ENCODE measurements at regions not wholly inside any gene's neighbourhood (a gene's known extent, or its start where the extent isn't known, plus 50 kb on each side); places are given as distances from the start of the nearest gene placed in this dataset.
"Not testable (repeated sequence)": the region's sequence is repeated elsewhere in the genome, so short reads cannot be mapped to it uniquely, and the experiment has no call there.

DNA sequence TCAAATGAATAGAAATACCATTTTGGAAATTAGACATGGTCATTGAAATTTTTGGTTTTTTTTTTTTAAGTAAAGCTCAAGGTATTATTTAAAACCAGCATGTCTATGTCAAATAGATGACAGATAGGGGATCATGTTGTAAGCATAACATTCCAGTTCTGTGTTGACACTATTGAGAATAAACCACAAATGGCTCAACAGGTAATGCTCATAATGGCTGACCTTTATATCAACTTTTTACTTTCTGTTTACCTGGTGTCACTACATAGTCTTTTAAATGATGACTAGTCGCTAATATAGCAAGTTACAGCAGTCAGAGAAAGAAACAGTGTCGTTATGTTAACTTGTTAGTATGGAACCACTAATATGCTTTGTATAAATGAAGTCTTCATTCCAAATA is 616.0 kb downstream of the GATA3 start:
- H3K27me3 ChIP-seq (ENCODE audit: insufficient read depth, insufficient read length) = no peaks in the 10 kb centered on the region
- no peaks in the 10 kb centered on the region for H3K4me1 ChIP-seq (ENCODE audit: insufficient read depth, insufficient read length)
- no peak for DNase-seq (ENCODE audit: low read depth, low spot score)
- H3K9me3 ChIP-seq (ENCODE audit: insufficient read depth, low read length) = peaks cover 5% of the 10 kb centered on the region; the same call in 1 of the 2 replicates
- no peak overlapping the region for H3K9ac ChIP-seq (ENCODE audit: insufficient read length, low read depth)
- no peak overlapping the region for H3K4me3 ChIP-seq (ENCODE audit: insufficient read length, low read depth)
- TF ChIP-seq SUZ12 (IDR thresholded peaks at IDR 0.05; ENCODE audit: extremely low read depth, insufficient read depth, insufficient read length) = no peak
- no peak for TF ChIP-seq ZNF274 (IDR thresholded peaks at IDR 0.05; ENCODE audit: low read depth, low read length)
- no peak for TF ChIP-seq YY1 (IDR thresholded peaks at IDR 0.05; ENCODE audit: insufficient read depth, insufficient read length)
- no peaks in the 10 kb centered on the region for H3K36me3 ChIP-seq (ENCODE audit: insufficient read depth, insufficient read length, low read length)

DNA sequence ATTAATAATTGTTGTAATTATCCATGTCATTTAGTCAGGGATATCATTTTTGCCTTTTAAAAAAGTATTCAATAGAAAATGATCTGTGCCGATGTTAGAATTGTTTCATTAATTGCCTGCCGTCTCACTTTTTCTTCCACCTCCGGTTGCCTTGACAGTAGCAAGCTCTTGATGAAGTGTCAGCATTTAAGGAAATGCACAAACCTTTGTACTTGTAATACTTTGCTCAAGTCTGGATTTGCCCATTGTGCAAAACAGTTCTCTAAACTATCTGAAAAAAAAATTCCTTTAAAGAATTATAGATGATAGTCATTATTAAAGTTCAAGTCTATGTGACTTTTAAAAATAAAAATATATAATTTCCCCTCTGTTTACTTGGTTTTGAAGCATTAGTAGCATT is 619.7 kb downstream of the GATA3 start:
- TF ChIP-seq ZNF274 (IDR thresholded peaks at IDR 0.05; ENCODE audit: low read depth, low read length) = no peak
- H3K4me3 ChIP-seq (ENCODE audit: insufficient read length, low read depth) = no peak overlapping the region
- no peaks in the 10 kb centered on the region for H3K4me1 ChIP-seq (ENCODE audit: insufficient read depth, insufficient read length)
- no peaks in the 10 kb centered on the region for H3K36me3 ChIP-seq (ENCODE audit: insufficient read depth, insufficient read length, low read length)
- peaks cover 5% of the 10 kb centered on the region; the same call in 1 of the 2 replicates for H3K9me3 ChIP-seq (ENCODE audit: insufficient read depth, low read length)
- no peaks in the 10 kb centered on the region for H3K27me3 ChIP-seq (ENCODE audit: insufficient read depth, insufficient read length)
- DNase-seq (ENCODE audit: low read depth, low spot score) = no peak
- H3K9ac ChIP-seq (ENCODE audit: insufficient read length, low read depth) = no peak overlapping the region

DNA sequence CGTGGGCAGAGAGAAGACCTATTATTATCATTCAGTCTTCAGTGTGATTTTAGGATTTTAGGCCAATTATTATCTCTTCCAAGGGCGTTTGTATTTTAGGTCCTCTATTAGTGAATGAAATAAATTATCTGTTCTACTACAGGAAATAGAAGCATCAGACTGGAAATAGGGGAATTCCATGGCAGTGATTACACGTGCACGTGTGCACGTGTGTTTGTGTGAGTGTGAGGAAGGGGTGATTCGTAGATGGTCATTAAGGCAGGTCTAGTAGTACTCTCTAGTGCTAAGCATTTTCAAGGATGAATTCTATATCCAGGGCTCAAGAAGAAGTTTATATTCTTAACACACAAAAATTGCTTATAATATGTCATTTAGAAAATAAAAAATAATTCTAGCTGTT is 623.2 kb downstream of the GATA3 start:
- H3K36me3 ChIP-seq (ENCODE audit: insufficient read depth, insufficient read length, low read length) = no peaks in the 10 kb centered on the region
- peaks cover under 1% of the 10 kb centered on the region; the same call in 1 of the 2 replicates for H3K9me3 ChIP-seq (ENCODE audit: insufficient read depth, low read length)
- no peaks in the 10 kb centered on the region for H3K4me1 ChIP-seq (ENCODE audit: insufficient read depth, insufficient read length)
- no peak overlapping the region for H3K9ac ChIP-seq (ENCODE audit: insufficient read length, low read depth)
- DNase-seq (ENCODE audit: low read depth, low spot score) = no peak
- H3K4me3 ChIP-seq (ENCODE audit: insufficient read length, low read depth) = no peak overlapping the region
- TF ChIP-seq ZNF274 (IDR thresholded peaks at IDR 0.05; ENCODE audit: low read depth, low read length) (no peak), SUZ12 (IDR thresholded peaks at IDR 0.05; ENCODE audit: extremely low read depth, insufficient read depth, insufficient read length) (no peak), YY1 (IDR thresholded peaks at IDR 0.05; ENCODE audit: insufficient read depth, insufficient read length) (no peak)
- no peaks in the 10 kb centered on the region for H3K27me3 ChIP-seq (ENCODE audit: insufficient read depth, insufficient read length)

DNA sequence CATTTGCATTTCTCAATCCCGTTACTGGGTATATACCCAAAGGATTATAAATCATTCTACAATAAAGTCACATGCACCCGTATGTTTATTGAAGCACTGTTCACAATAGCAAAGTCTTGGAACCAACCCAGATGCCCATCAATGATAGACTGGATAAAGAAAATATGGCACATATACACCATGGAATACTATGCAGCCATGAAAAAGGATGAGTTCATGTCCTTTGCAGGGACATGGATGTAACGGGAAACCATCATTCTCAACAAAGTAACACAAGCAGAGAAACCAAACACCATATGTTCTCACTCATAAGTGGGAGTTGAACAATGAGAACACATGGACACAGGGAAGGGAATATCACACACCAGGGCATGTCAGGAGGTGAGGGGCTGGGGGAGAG is 630.4 kb downstream of the GATA3 start:
- not testable (repeated sequence) for DNase-seq (ENCODE audit: low read depth, low spot score); H3K9me3 ChIP-seq (ENCODE audit: insufficient read depth, low read length); H3K9ac ChIP-seq (ENCODE audit: insufficient read length, low read depth); H3K27me3 ChIP-seq (ENCODE audit: insufficient read depth, insufficient read length); H3K4me3 ChIP-seq (ENCODE audit: insufficient read length, low read depth); H3K36me3 ChIP-seq (ENCODE audit: insufficient read depth, insufficient read length, low read length); H3K4me1 ChIP-seq (ENCODE audit: insufficient read depth, insufficient read length)

DNA sequence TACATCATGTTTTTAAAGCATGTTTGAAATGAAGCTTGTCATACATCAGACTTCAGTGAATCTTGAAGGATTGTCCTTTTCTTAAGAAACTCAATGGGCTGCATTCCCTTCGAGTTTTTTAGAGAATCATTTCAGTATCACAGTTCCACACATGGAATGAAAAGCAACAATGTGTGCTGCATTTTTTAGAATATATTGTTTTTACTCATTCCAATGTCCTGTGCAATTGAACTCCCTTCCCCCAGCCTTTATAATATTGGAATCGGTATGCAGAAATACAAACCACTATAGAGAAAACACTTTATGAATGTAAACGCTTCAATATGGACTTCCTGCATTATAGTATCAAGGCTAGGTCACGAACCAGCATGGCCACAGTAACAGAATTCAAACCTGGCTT is 634.4 kb downstream of the GATA3 start:
- DNase-seq (ENCODE audit: low read depth, low spot score) = no peak
- no peak for TF ChIP-seq ZNF274 (IDR thresholded peaks at IDR 0.05; ENCODE audit: low read depth, low read length)
- no peak for TF ChIP-seq YY1 (IDR thresholded peaks at IDR 0.05; ENCODE audit: insufficient read depth, insufficient read length)
- no peak for TF ChIP-seq SUZ12 (IDR thresholded peaks at IDR 0.05; ENCODE audit: extremely low read depth, insufficient read depth, insufficient read length)

DNA sequence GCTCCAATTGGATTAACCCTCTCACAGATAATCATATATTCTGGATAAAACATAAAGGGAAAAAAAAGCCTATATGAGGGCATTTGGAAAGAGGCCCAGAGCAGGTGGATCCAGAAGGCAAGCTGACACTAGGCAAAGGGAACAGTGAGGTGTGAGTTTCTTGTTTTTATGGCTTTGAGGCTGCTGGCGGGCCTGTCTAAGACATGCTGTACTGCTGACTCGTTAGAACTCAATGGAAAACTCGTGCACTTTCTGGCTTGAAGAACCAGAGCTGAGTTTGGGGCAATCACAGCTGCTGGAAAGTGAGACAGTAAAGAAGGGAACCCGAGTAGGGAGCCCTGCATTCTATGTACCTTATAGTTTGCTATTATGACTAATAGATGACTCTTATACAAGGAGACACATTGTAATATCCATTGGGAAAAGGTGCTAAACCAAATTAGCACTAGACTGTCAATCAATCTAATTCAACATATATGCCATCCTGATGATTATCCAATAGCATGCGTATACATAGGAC is 637.1 kb downstream of the GATA3 start:
- TF ChIP-seq YY1 (IDR thresholded peaks at IDR 0.05; ENCODE audit: insufficient read depth, insufficient read length) = no peak
- no peak for TF ChIP-seq ZNF274 (IDR thresholded peaks at IDR 0.05; ENCODE audit: low read depth, low read length)
- no peak for TF ChIP-seq SUZ12 (IDR thresholded peaks at IDR 0.05; ENCODE audit: extremely low read depth, insufficient read depth, insufficient read length)
- H3K4me1 ChIP-seq (ENCODE audit: insufficient read depth, insufficient read length) = no peaks in the 10 kb centered on the region
- no peaks in the 10 kb centered on the region for H3K27me3 ChIP-seq (ENCODE audit: insufficient read depth, insufficient read length)
- H3K9me3 ChIP-seq (ENCODE audit: insufficient read depth, low read length) = no peaks in the 10 kb centered on the region
- H3K36me3 ChIP-seq (ENCODE audit: insufficient read depth, insufficient read length, low read length) = no peaks in the 10 kb centered on the region
- no peak overlapping the region for H3K4me3 ChIP-seq (ENCODE audit: insufficient read length, low read depth)
- DNase-seq (ENCODE audit: low read depth, low spot score) = no peak
- no peak overlapping the region for H3K9ac ChIP-seq (ENCODE audit: insufficient read length, low read depth)

More for the DNA sequence above, 634.4 kb downstream of the GATA3 start:
- H3K27me3 ChIP-seq (ENCODE audit: insufficient read depth, insufficient read length) = no peaks in the 10 kb centered on the region
- no peaks in the 10 kb centered on the region for H3K9me3 ChIP-seq (ENCODE audit: insufficient read depth, low read length)
- no peaks in the 10 kb centered on the region for H3K4me1 ChIP-seq (ENCODE audit: insufficient read depth, insufficient read length)
- no peak overlapping the region for H3K4me3 ChIP-seq (ENCODE audit: insufficient read length, low read depth)
- no peak overlapping the region for H3K9ac ChIP-seq (ENCODE audit: insufficient read length, low read depth)
- no peaks in the 10 kb centered on the region for H3K36me3 ChIP-seq (ENCODE audit: insufficient read depth, insufficient read length, low read length)

DNA sequence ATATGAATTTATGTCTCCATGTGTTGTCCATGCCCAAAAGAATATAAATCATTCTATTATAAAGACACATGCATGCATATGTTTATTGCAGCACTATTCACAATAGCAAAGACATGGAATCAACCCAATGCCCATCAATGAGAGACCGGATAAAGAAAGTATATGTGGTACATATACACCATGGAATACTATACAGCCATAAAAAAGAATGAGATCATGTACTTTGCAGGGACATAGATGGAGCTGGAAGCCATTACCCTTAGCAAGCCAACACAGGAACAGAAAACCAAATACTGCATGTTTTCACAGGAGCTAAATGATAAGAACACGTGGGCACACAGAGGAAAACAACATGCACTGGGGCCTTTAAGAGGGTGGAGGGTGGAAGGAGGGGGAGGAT is 639.1 kb downstream of the GATA3 start:
- H3K27me3 ChIP-seq (ENCODE audit: insufficient read depth, insufficient read length); H3K9me3 ChIP-seq (ENCODE audit: insufficient read depth, low read length); DNase-seq (ENCODE audit: low read depth, low spot score); H3K4me1 ChIP-seq (ENCODE audit: insufficient read depth, insufficient read length); H3K4me3 ChIP-seq (ENCODE audit: insufficient read length, low read depth); H3K36me3 ChIP-seq (ENCODE audit: insufficient read depth, insufficient read length, low read length); H3K9ac ChIP-seq (ENCODE audit: insufficient read length, low read depth): not testable (repeated sequence)

DNA sequence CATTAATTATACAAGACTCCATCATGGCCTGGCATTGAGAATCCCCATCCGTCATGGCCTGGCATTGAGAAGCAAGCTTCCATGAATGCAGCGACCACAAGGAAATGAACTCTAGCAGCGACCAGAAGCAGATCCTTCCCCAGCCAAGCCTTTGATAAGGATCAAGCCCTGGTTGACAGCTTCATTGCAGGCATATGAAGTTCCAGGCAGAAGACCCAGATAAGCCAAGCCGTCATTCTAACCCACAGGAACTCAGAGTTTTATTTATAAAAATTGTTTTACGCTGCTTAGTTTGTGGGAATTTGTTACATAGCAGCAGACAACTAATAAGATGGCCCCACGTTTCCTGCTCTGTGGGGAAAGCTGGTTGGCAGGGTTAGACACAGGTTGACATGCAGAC is 642.3 kb downstream of the GATA3 start:
- no peaks in the 10 kb centered on the region for H3K36me3 ChIP-seq (ENCODE audit: insufficient read depth, insufficient read length, low read length)
- H3K27me3 ChIP-seq (ENCODE audit: insufficient read depth, insufficient read length) = no peaks in the 10 kb centered on the region
- no peak for DNase-seq (ENCODE audit: low read depth, low spot score)
- TF ChIP-seq SUZ12 (IDR thresholded peaks at IDR 0.05; ENCODE audit: extremely low read depth, insufficient read depth, insufficient read length) = no peak
- TF ChIP-seq YY1 (IDR thresholded peaks at IDR 0.05; ENCODE audit: insufficient read depth, insufficient read length) = no peak
- TF ChIP-seq ZNF274 (IDR thresholded peaks at IDR 0.05; ENCODE audit: low read depth, low read length) = no peak
- H3K4me3 ChIP-seq (ENCODE audit: insufficient read length, low read depth) = no peak overlapping the region
- H3K4me1 ChIP-seq (ENCODE audit: insufficient read depth, insufficient read length) = no peaks in the 10 kb centered on the region
- H3K9me3 ChIP-seq (ENCODE audit: insufficient read depth, low read length) = no peaks in the 10 kb centered on the region
- no peak overlapping the region for H3K9ac ChIP-seq (ENCODE audit: insufficient read length, low read depth)
